AG04450 (cell line): ENCODE measurements at regions not wholly inside any gene's neighbourhood (a gene's known extent, or its start where the extent isn't known, plus 50 kb on each side); places are given as distances from the start of the nearest gene placed in this dataset.
"Not testable (repeated sequence)": the region's sequence is repeated elsewhere in the genome, so short reads cannot be mapped to it uniquely, and the experiment has no call there.

Source experiments
- CTCF ChIA-PET: fragments of 300-600, 350-600 bp; formaldehyde crosslinking; extraction: SDS; loops from one replicate; lab custom pipeline; 2022; ENCODE audit warnings: antibody characterized with exemption, inconsistent platforms; lab: Charles Lee
- POLR2A ChIA-PET: fragments of 350-600 bp; formaldehyde crosslinking; extraction: SDS; loops from one replicate; lab custom pipeline; 2021; ENCODE audit warnings: antibody characterized with exemption, inconsistent platforms; lab: Yijun Ruan, JAX
- DNase-seq: peaks from one replicate; pipeline ENCODE4 v3.0.0-alpha.2; 2011; ENCODE audit warnings: low read depth, low spot score
- H3K27ac ChIP-seq: one replicate; pipeline ENCODE4 v1.5.1; 2012; ENCODE audit warnings: low read depth, low read length, control low read depth
- H3K27me3 ChIP-seq: one replicate; pipeline ENCODE4 v1.6.0; 2012; ENCODE audit warnings: low read length; ENCODE audit not compliant: control insufficient read depth, insufficient read depth
- H3K4me3 ChIP-seq: 2 replicates; pipeline ENCODE4 v1.5.1; 2011; ENCODE audit warnings: mild to moderate bottlenecking, low read depth, low read length, control low read depth
- H3K9me3 ChIP-seq: 2 replicates; pipeline ENCODE4 v1.5.1; 2012; ENCODE audit warnings: low read length; ENCODE audit not compliant: control insufficient read depth, insufficient read depth
- CTCF ChIP-seq: IDR thresholded peaks from 2 replicates; pipeline ENCODE4 v1.5.1; 2011; ENCODE audit warnings: low read depth, low read length, control low read depth, inconsistent platforms

DNA sequence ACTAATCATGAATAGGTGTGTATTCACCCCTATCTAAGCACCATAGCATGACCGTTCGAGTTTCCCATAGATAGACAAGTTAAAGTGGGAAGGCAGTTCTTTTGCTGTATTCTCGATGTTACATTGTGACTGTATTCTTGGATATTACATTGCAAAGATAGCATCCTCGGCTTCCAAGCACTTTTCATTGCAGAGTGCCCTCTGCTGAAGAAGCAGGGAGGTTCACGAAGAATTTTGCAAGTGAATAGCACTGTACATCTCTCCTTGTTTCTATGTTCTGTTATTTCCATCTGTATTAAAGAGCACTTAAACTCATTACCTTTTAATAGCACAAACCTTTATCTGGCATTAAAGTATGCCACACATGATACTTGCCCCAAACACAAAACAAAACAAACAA lies 426.7 kb upstream of the ARX start:
- TF ChIP-seq CTCF, result no peak
- Histone ChIP-seq H3K27ac (no peak overlapping the region), H3K27me3 (no peaks in the 10 kb centered on the region), H3K9me3 (no peaks in the 10 kb centered on the region), H3K4me3 (no peak overlapping the region)
- CTCF ChIA-PET, result no interaction called here
- POLR2A ChIA-PET, result no interaction called here
- DNase-seq, result no peak

- Histone ChIP-seq H3K27me3 (no peaks in the 10 kb centered on the region), H3K4me3 (no peak overlapping the region), H3K27ac (no peak overlapping the region), H3K9me3 (no peaks in the 10 kb centered on the region)
- no peak for TF ChIP-seq CTCF
- no peak for DNase-seq
- ChIA-PET CTCF (no interaction called here), POLR2A (no interaction called here)
Measured at GRCh38 chrX:25433307-25433706, 417.5 kb upstream of the ARX start.

DNA sequence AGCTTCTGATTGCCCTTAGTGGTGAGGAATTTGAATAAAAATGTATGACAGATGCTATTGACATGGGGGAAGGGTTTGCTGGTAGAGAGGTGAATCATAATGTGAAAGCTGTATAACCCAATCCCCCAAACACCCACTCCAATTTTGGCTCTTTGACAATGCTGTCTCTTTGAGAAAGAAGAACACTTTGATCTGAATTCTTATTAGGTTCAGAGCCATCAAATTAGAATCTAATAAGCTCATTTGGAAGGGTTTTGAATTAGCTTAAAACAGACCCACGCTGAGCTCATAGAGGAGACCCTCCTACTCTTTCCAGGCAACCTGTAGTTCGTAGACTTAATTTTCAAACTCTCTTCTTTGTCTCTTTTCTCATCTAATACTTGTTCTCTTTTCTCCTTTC lies 416.6 kb upstream of the ARX start:
- ChIA-PET POLR2A (no interaction called here), CTCF (no interaction called here)
- Histone ChIP-seq H3K4me3 (no peak overlapping the region), H3K27ac (no peak overlapping the region), H3K9me3 (no peaks in the 10 kb centered on the region), H3K27me3 (no peaks in the 10 kb centered on the region)
- DNase-seq, result no peak
- TF ChIP-seq CTCF, result no peak

GRCh38 chrX:25427873-25428555 lies 412.2 kb upstream of the ARX start:
- Histone ChIP-seq H3K9me3 (no peaks in the 10 kb centered on the region), H3K27ac (no peak overlapping the region), H3K27me3 (no peaks in the 10 kb centered on the region), H3K4me3 (no peak overlapping the region)
- DNase-seq, result no peak
- no peak for TF ChIP-seq CTCF
- ChIA-PET POLR2A (no interaction called here), CTCF (no interaction called here)

- DNase-seq, POLR2A ChIA-PET, H3K27ac ChIP-seq, H3K9me3 ChIP-seq, CTCF ChIA-PET, H3K27me3 ChIP-seq, H3K4me3 ChIP-seq: not testable (repeated sequence)
Measured at GRCh38 chrX:25404163-25404562, 388.4 kb upstream of the ARX start.
